GM19468 (cell line): ENCODE measurements at regions not wholly inside any gene's neighbourhood (a gene's known extent, or its start where the extent isn't known, plus 50 kb on each side); places are given as distances from the start of the nearest gene placed in this dataset.
"Not testable (repeated sequence)": the region's sequence is repeated elsewhere in the genome, so short reads cannot be mapped to it uniquely, and the experiment has no call there.

Experiments
- ATAC-seq: cut with Tn5 transposase; IDR thresholded peaks from one replicate; pipeline ENCODE4 v1.9.1; 2021; ENCODE audit warnings: mild to moderate bottlenecking, moderate library complexity, moderate number of reproducible peaks; ENCODE audit not compliant: unreplicated experiment; ENCODE audit errors: extremely low read depth

DNA sequence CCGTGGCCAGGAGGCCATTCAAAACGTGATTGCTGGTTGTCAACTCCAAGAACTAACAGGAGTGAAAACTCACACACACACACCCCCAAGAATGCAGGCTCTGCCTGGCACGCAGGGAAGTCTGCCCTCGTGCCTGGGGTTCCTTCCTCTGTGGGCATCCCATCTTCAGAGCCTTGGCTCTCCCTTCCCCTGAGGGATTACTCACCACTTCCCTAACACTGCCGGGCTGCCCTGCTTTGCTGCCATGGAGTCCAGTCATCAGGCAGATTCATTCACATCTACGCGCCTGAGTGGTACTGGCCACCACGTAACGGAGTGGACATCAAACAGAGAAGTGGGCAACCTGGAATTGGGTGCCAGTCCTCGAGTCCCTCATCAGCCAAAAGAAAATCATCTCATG is 120.7 kb upstream of the TMEM45B start:
- ATAC-seq: no peak

DNA sequence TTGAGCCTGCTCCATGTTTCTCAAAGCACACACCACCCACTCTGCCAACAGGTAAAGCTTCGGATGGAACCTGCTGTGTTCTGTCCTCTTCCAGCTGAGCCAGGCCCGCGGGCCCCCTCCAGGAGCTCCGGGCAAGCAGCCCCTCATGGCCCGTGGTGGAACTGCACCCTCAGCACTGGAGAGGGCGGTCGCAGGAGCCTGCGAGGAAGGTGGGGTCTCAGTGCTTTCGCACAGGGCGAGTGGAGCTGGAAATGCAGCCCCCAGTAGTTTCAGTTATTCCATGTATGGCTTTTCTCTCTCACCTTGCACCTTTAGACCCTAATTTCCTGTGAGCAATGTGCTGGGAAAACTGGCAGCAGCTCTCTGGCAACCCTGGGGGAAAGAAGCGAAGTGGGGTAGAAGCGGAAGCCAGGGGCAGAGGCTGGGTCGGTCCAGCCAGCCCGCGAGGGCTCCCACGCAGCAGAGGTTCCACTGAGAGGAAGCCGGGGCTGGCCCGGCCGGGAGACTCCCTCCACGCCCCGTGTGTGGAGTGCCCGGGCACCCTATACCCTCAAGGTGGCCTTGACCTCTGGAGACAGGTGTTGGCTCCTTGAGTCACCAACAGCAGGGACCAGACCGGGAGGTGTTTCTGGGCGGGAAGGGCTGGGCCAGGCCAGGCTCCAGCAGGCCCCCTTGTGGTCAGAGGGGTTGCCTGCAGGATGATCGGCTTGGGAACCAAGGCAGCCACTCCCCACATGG is 119.9 kb upstream of the TMEM45B start:
- ATAC-seq: peak; percentile 90

GRCh38 chr11:129696309-129696989 is 119.2 kb upstream of the TMEM45B start:
- no peak for ATAC-seq

- ATAC-seq: no peak
These were observed 117.4 kb upstream of the TMEM45B start for GRCh38 chr11:129698212-129698611.

DNA sequence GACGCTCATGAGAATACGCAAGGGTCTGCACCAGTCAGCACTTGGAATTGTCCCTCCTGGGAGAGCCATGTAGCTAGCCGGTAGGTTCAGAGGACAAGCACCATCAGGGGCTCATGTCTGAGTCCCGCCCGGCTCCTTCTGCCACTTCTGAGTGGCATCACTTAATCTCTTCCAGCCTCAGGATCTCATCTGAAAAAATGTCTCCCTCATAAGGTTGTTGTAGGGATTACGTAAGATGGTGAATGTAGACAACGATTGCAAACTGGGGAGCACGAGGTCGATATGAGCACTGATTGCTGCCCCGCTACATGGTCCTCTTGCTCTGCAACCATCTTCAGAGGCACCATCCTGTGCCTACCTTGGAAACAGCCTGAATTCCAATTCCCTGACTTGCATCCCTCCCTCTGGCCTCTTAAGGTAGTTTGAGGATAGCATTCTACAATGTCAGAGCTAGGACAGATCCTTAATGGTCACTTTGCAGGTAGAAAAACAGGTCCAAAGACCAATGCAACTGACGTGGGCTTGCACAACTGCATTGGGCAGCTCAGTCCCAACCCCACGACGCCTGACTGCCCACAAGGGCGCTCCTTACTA is 115.8 kb upstream of the TMEM45B start:
- ATAC-seq: no peak

DNA sequence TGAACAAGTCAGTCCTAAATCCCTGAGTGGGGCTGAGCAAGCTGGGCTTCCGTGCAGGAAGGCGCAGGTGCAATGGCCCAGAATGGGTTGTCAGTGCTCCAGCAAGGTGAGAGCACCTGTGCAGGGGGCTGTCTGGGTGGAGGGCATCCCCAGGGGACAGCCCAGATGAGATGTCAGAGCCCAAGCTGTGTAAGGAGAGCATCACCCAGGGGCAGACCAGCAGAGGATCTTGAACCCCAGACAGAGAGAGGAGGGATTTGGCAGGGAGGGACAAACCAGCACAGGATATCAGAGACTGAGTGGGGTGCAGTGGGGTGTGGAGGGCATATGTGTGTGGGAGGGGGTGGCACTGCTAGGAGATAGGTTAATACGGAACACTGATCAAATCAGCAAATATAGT is 114.9 kb upstream of the TMEM45B start:
- ATAC-seq: no peak

- no peak for ATAC-seq
These were observed 113.9 kb upstream of the TMEM45B start for GRCh38 chr11:129701706-129702105.

DNA sequence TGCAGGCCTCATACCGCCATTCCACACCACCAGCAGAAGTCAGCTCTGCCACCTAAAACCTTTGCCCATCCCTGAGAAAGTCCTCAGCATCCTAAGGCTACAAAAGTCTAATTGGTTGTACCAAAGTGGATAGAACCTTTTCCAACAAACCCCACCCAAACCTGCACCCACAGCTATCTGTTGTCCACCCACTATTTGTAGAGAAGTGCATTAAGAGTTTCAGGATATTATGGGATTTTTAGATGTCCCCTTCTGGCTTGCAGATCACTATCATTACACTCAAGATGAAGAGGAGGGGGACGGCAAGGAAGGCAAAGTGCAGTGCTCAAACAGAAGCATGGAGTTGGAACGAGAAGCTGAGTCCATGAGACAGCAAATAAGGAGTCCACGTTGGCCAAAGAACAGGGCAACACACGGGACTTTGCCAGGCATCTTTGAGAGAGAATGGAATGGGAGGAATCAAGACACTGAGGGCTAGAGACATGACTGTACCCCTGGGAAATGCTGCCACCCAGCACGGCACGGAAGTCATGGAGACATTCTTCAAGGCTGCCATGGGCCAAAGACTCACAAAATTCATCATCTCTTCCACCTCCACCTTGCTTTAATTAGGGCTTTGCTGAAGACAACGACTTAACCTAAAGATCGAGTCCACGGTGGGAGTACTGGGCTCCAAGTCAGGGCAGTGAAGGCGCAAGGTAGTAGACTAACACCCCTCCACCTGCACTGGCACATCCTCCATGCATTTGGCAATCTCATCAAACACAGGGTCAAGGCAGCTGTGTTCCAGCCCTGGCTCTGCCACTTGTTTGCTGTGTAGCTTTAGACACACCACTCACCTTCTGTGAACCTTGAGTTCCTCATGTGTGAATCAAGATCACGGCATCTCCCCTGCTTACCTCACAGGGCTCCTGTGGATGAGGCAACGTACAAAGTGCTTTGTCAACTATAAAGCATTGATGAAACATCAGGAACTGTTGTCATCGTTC is 112.9 kb upstream of the TMEM45B start:
- no peak for ATAC-seq

- ATAC-seq: no peak
These were observed 111.8 kb upstream of the TMEM45B start for GRCh38 chr11:129703846-129704245.

DNA sequence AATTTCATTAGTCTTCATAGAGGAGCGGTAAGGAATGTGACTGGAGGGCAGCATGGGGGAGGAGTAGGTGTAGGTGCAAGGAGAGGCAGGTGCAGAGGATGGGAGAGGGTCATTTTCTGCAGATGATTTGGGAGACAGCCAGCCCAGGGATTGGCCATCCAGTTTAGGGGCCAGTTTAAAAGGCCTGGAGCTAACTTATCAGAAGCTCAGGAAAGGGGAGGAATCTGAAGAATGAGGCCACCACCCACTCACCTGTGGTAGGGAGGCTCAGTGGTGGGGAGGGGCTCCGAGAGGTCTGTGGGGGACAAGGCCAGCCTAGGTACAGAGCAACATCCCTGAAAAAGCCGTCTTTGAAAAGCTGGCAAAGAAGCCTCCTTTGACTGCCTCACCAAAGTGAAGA is 110.8 kb upstream of the TMEM45B start:
- no peak for ATAC-seq

- ATAC-seq: no peak
These were observed 110.3 kb upstream of the TMEM45B start for GRCh38 chr11:129705341-129705740.

DNA sequence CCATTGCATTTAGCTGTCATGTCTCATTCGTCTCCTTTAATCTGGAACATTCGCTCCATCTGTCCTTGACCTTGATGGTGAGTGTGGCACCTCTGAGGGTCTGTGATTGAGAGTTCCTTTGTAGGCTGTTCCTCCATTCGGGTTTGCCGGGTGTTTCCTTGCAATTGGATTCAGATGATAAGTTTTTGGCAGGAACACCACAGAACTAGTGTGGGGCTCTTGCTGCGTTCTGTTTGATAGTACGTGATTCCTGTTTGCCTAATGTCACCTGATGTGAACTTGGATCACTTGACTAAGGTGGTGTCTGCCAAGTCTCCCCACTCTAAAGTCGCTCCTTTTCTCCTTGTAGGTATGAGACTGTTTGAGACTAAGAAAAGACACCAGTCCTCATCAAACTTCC is 109.7 kb upstream of the TMEM45B start:
- no peak for ATAC-seq

DNA sequence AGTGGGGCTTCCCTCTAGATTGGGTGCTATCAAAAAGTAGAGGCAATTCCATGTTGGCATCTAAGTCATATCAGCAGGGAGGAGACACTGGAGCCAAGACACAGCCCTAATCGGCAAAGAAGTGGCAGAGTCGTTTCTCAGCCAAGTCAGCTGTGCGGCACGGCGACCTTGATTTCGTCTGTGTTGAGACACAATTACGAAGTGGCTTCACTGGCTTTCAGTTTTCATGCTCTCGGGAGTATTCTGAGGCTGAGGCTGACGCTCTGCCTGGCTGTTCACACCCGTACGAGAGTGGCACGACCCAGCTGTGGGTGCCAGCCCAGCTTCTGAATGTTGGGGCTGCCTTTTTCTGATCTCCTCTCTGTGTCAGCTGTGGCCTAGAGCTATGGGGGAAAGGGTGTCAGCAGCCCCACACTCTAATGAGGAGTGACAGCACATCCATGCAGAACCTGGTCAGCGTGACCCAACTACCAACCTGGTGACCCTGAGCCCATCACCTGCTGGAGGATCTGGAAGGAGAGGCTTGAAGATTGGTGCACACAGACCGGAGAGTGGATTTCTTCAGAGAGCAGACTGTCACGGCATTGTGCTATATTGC is 105.7 kb upstream of the TMEM45B start:
- ATAC-seq: no peak

- no peak for ATAC-seq
These were observed 105.2 kb upstream of the TMEM45B start for GRCh38 chr11:129710423-129710822.

DNA sequence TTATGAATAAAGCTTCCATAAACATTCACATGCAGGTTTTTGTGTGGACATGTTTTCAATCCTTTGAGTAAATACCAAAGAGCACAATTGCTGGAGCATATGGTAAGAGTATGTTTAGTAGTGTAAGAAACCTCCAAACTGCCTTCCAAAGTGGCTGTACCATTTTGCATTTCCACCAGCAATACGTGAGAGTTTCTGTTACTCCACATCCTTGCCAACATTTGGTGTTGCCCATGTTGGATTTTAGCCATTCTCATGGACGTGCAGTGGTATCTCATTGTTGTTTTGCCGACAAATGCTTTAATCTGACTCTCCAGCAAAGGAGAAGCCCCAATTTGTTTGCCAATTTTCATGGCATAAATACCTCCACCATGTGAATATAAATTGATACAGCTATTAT is 103.9 kb upstream of the TMEM45B start:
- no peak for ATAC-seq

- not testable (repeated sequence) for ATAC-seq
These were observed 103.0 kb upstream of the TMEM45B start for GRCh38 chr11:129712486-129713240.

GRCh38 chr11:129719037-129719436 is 96.6 kb upstream of the TMEM45B start:
- no peak for ATAC-seq

DNA sequence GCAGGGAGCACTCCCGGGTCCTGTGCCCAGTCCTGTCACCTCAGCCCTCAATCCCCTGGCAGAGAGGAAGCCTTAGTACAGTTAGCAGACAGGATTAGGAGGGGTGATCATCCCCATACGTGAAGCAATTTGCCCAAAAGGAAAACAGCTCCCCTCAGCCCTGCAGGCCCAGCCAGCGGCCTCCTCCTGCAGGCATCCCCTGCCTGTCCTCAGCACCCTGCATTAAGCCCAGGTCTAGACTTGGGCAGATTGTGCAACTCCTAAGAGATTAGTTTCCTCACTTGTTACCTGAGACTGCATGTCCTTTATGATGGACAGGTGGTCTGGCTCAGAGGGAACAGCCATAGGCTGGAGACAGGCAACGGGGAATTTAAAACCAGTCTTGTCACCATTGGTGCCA is 95.5 kb upstream of the TMEM45B start:
- no peak for ATAC-seq

- no peak for ATAC-seq
These were observed 94.7 kb upstream of the TMEM45B start for GRCh38 chr11:129720994-129721393.
